RWPE1 (cell line): ENCODE measurements at regions not wholly inside any gene's neighbourhood (a gene's known extent, or its start where the extent isn't known, plus 50 kb on each side); places are given as distances from the start of the nearest gene placed in this dataset.
"Not testable (repeated sequence)": the region's sequence is repeated elsewhere in the genome, so short reads cannot be mapped to it uniquely, and the experiment has no call there.

Source experiments
- CTCF ChIA-PET: fragments of 350-600 bp; sonication (Branson Sonifier 250); formaldehyde crosslinking; extraction: SDS; loops from one replicate; lab custom pipeline; 2021; lab: Yijun Ruan, JAX
- POLR2A ChIA-PET: fragments of 400-600 bp; formaldehyde crosslinking; extraction: SDS; loops from one replicate; lab custom pipeline; 2020; ENCODE audit warnings: antibody characterized with exemption; ENCODE audit not compliant: low non-redundant PET; lab: Yijun Ruan, JAX
- DNase-seq: peaks from one replicate; pipeline ENCODE4 v3.0.0; 2012; ENCODE audit warnings: low spot score
- H3K27ac ChIP-seq: fragments of 450-650 bp; 2 replicates; pipeline ENCODE4 v1.5.1; 2017
- CTCF ChIP-seq: fragments of 450-650 bp; conservative IDR thresholded peaks from 2 replicates; pipeline ENCODE4 v1.5.1; 2017; ENCODE audit warnings: low read depth, mild to moderate bottlenecking

- POLR2A ChIA-PET, CTCF ChIA-PET, DNase-seq, H3K27ac ChIP-seq: not testable (repeated sequence)
Measured at GRCh38 chr4:9505341-9505740, 61.1 kb downstream of the DEFB131A start.

GRCh38 chr4:9506672-9507071 lies 62.5 kb downstream of the DEFB131A start:
- H3K27ac ChIP-seq, POLR2A ChIA-PET, CTCF ChIA-PET, DNase-seq: not testable (repeated sequence)

- DNase-seq, H3K27ac ChIP-seq, CTCF ChIA-PET, POLR2A ChIA-PET: not testable (repeated sequence)
Measured at GRCh38 chr4:9512941-9513340, 68.7 kb downstream of the DEFB131A start.

GRCh38 chr4:9519631-9520030 lies 75.4 kb downstream of the DEFB131A start:
- POLR2A ChIA-PET, CTCF ChIA-PET, DNase-seq, H3K27ac ChIP-seq: not testable (repeated sequence)

GRCh38 chr4:9522903-9523302 lies 78.7 kb downstream of the DEFB131A start:
- POLR2A ChIA-PET, H3K27ac ChIP-seq, CTCF ChIA-PET, DNase-seq: not testable (repeated sequence)

GRCh38 chr4:9524406-9524805 lies 80.2 kb downstream of the DEFB131A start:
- POLR2A ChIA-PET, H3K27ac ChIP-seq, CTCF ChIA-PET, DNase-seq: not testable (repeated sequence)

GRCh38 chr4:9532134-9532862 lies 88.1 kb downstream of the DEFB131A start:
- peak; percentile 27 for DNase-seq
- peak; percentile 81 for TF ChIP-seq CTCF
- CTCF ChIA-PET: interaction anchor here (0.6 kb wide), 1 partner anchor 398 kb away, joined by 3 read pairs; no protein-coding TSS in a partner anchor
- POLR2A ChIA-PET, H3K27ac ChIP-seq: not testable (repeated sequence)

GRCh38 chr4:9532863-9533192 lies 88.6 kb downstream of the DEFB131A start:
- POLR2A ChIA-PET, DNase-seq, H3K27ac ChIP-seq: not testable (repeated sequence)
- CTCF ChIA-PET: interaction anchor here (0.6 kb wide), 1 partner anchor 398 kb away, joined by 3 read pairs; no protein-coding TSS in a partner anchor

- CTCF ChIA-PET, H3K27ac ChIP-seq, DNase-seq, POLR2A ChIA-PET: not testable (repeated sequence)
Measured at GRCh38 chr4:9537101-9537500, 92.9 kb downstream of the DEFB131A start.

- DNase-seq, H3K27ac ChIP-seq, POLR2A ChIA-PET, CTCF ChIA-PET: not testable (repeated sequence)
Measured at GRCh38 chr4:9539939-9540520, 95.8 kb downstream of the DEFB131A start.

- CTCF ChIA-PET, DNase-seq, H3K27ac ChIP-seq, POLR2A ChIA-PET: not testable (repeated sequence)
Measured at GRCh38 chr4:9541388-9541915, 97.2 kb downstream of the DEFB131A start.

- POLR2A ChIA-PET, H3K27ac ChIP-seq, CTCF ChIA-PET, DNase-seq: not testable (repeated sequence)
Measured at GRCh38 chr4:9544851-9545250, 100.6 kb downstream of the DEFB131A start.

- DNase-seq, POLR2A ChIA-PET, CTCF ChIA-PET, H3K27ac ChIP-seq: not testable (repeated sequence)
Measured at GRCh38 chr4:9547470-9547869, 103.3 kb downstream of the DEFB131A start.

- DNase-seq, CTCF ChIA-PET, POLR2A ChIA-PET, H3K27ac ChIP-seq: not testable (repeated sequence)
Measured at GRCh38 chr4:9556076-9556475, 111.9 kb downstream of the DEFB131A start.

GRCh38 chr4:9577869-9578268 lies 133.7 kb downstream of the DEFB131A start:
- POLR2A ChIA-PET, H3K27ac ChIP-seq, CTCF ChIA-PET, DNase-seq: not testable (repeated sequence)

GRCh38 chr4:9582880-9583279 lies 138.7 kb downstream of the DEFB131A start:
- POLR2A ChIA-PET, H3K27ac ChIP-seq, CTCF ChIA-PET, DNase-seq: not testable (repeated sequence)
